HPDE6-E6E7 (cell line): ENCODE measurements at regions not wholly inside any gene's neighbourhood (a gene's known extent, or its start where the extent isn't known, plus 50 kb on each side); places are given as distances from the start of the nearest gene placed in this dataset.

Experiments used
- DNase-seq: peaks from one replicate; pipeline ENCODE4 v3.0.0; 2011; ENCODE audit warnings: missing footprints; ENCODE audit errors: extremely low spot score

- no peak for DNase-seq
These were observed 51.5 kb upstream of the ARID1B start for GRCh38 chr6:156725712-156726111.

- DNase-seq = peak; percentile 37
These were observed 56.2 kb upstream of the ARID1B start for GRCh38 chr6:156720691-156721685.

DNA sequence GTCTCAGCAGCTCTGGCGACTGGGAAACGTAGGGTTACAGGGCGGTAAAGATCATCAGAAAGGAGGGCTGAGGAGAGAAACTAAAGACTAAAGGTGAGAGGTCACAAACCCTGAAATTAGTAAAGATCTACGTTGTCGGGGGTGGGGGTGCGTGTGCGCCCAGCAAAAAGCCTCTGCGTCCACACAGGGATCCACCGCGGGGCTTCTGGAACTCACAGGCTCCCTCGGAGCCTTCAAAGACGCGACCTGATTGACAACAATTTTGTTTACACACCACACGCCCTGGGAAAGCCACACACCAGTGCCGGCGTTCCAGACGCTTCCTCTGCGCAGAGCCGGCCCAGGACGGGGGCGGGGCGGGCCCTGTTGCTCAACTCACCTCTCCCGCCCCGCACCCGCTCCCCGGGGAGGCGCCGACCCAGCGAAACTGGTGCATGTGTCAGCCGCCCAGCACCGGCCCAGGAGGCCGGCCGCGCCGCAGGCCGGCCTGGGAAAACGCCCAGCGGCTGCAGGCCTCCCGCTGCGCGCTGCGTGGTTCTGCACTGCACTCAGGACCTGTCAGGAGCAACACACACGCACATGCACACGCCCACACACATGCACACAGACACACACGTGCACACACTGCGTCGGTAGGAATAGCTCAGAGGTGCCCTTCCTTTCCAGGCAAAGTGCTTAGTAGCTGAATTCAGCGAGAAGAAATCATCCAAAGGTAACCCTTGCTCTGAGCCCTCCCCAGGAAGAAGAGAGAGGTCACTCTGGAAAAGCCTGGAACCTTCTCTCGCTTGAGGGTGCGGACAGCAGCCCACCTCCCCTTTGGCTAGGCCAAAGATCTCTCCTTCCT is 57.2 kb upstream of the ARID1B start:
- DNase-seq = peak; percentile 70

- DNase-seq = no peak
These were observed 57.8 kb upstream of the ARID1B start for GRCh38 chr6:156719395-156719719.

- DNase-seq = peak; percentile 91
These were observed 58.4 kb upstream of the ARID1B start for GRCh38 chr6:156718647-156719394.

GRCh38 chr6:156717542-156717941 is 59.6 kb upstream of the ARID1B start:
- DNase-seq = no peak

DNA sequence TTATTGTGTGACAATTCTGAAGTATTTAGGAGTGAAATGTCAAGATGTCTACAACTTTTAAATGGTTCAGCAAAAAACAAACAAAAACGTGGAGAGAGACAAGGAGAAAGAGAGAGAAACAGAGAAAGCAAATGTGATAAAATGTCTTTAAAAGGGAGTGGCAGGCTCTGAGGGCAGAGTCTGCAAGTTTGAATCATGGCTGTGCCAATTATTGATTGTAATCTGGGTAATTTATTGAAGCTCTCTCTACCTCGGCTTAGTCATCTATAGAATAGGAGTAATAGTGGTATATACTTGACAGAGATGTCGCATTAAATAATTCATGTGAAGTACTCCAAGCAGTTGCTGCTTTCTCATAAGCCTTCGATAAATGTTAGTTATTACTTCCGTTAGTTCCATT is 61.3 kb upstream of the ARID1B start:
- no peak for DNase-seq

GRCh38 chr6:156713548-156713947 is 63.6 kb upstream of the ARID1B start:
- no peak for DNase-seq

DNA sequence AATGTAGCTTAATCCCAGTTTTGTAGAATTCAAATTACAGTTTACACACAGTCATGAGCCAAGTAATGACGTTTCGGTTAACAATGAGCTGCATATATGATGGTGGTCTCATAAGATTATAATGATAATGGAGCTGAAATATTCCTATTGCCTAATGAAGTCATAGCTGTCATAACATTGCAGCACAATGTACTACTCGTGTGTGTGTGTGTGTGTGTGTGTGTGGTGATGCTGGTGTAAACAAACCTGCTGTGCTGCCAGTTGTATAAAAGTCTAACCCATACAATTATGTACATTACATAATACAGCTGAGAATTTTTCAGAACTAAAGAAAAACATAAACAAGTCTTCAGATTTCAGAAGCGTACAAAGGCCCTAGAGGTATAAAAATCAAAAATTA is 66.7 kb upstream of the ARID1B start:
- no peak for DNase-seq

GRCh38 chr6:156707818-156708217 is 69.4 kb upstream of the ARID1B start:
- DNase-seq = no peak

- DNase-seq = no peak
These were observed 73.5 kb upstream of the ARID1B start for GRCh38 chr6:156703719-156704118.

GRCh38 chr6:156701966-156702365 is 75.2 kb upstream of the ARID1B start:
- no peak for DNase-seq

DNA sequence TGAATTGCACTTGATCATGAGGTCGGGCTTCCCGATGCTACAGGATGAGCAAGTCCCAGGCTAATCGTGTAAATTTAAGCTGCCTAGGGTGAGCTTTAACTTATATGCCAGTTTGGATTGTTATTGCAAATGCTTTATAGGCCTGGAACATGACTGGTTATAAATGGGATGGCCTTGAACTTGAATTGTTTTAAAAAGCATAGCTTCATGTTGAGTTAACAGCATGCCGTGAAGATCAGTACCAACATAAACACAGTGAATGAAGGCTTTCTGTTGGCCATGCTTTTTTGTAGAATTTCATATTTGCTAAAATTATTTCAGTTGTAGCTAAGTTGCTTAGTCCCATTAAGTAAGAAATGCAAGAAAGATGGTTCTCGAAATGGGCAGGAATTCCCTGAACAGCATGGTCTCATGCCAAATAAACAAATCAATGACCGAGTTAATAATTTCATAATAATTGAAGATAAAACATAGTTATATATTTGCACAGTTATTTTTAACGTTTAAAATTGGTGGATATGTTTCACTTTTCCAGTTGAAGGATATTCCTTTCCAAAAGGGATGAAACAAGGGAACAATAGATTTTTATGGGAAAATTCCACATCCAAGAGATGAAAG is 76.6 kb upstream of the ARID1B start:
- no peak for DNase-seq

GRCh38 chr6:156699935-156700334 is 77.2 kb upstream of the ARID1B start:
- DNase-seq = no peak

GRCh38 chr6:156699017-156699421 is 78.2 kb upstream of the ARID1B start:
- DNase-seq = peak; percentile 67

GRCh38 chr6:156698239-156699016 is 78.8 kb upstream of the ARID1B start:
- DNase-seq = no peak

DNA sequence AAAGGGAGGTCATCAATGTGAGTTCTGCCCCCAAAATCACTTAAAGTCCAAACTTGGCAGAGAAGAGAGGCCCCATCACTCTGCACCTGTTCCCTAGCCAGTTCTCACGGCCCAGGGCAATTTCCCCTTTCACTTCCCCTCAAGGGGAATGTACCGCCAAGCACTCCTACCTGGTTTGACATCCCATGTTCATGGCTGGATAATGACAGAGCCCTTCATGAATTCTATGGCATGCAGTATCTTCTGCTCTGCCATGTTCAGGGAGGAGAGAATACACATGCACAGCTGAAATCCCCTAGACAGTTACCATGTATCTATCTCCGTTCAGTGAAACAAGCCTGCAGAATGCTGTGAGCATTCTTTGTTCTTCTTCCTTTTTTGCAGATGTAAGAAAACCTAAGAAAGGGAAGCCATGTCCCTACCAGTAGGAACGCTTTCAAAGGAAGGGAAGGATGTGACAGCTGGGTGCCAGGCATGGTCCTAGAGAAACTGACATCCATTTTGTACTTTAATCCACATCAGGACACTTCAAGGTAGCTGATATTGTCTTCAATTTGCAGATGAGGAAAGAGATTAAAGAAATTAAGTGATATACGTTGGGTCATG is 79.8 kb upstream of the ARID1B start:
- DNase-seq = no peak

- no peak for DNase-seq
These were observed 81.4 kb upstream of the ARID1B start for GRCh38 chr6:156695742-156696141.

DNA sequence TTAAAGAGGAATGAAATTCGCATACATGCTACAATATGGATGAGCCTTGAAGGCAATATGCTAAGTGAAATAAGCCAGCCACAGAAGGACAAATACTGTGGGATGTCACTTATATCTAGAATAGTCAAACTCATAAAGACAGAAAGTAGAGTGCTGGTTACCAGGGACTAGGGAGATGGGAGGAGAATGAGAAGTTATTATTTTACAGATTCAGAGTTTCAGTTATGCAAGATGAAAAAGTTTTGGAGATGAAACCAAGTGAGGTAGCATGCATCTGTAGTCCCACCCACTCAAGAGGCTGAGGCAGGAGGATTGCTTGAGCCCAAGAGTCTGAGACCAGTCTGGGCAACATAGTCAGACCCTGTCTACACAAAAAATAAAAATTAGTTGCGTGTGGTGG is 82.5 kb upstream of the ARID1B start:
- DNase-seq = no peak

DNA sequence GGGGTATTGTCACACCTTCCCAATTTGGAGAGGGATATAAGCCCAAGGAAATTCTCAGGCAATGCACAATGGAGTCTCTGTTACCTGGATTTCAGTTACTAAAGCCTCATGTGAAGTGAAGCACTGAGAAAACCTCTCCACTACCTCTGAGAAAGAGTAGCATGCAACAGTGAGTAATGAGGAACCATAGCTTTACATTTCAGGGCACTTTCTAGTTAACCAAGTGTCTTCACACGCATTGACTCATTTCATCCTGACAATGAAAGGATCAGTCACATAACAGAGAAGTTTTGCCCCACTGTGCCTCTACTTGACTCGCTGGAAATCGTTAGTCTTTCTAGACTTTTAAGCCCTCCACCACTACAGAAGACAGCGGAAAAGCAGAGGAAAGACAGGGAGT is 86.2 kb upstream of the ARID1B start:
- no peak for DNase-seq
